ENCODE measurements at regions not wholly inside any gene's neighbourhood (a gene's known extent, or its start where the extent isn't known, plus 50 kb on each side); places are given as distances from the start of the nearest gene placed in this dataset.

- TF ChIP-seq CTCF (IDR thresholded peaks at IDR 0.05), result no peak
- no peak for TF ChIP-seq POLR2AphosphoS5 (IDR thresholded peaks at IDR 0.05)
These were observed 807.2 kb downstream of the TYW1 start for GRCh38 chr7:67803789-67804188.
